ENCODE measurements at regions not wholly inside any gene's neighbourhood (a gene's known extent, or its start where the extent isn't known, plus 50 kb on each side); places are given as distances from the start of the nearest gene placed in this dataset.

- no peak for TF ChIP-seq CTCF (IDR thresholded peaks at IDR 0.05)
- TF ChIP-seq POLR2A (IDR thresholded peaks at IDR 0.05), result no peak
Observed at GRCh38 chr2:146370826-146371225, 1474.0 kb upstream of the ACVR2A start.

All from Peyer's patch (tissue), 4 donors.